Vagina (tissue), 2 donors: ENCODE measurements at regions not wholly inside any gene's neighbourhood (a gene's known extent, or its start where the extent isn't known, plus 50 kb on each side); places are given as distances from the start of the nearest gene placed in this dataset.

Experiments
- POLR2A ChIP-seq, 2 donors: fragments of 450-650 bp; IDR thresholded peaks; one replicate each; pipeline ENCODE4 v1.6.1; 2017; ENCODE audit warnings: antibody characterized with exemption in 2 of 2, mild to moderate bottlenecking in 2 of 2, moderate library complexity in 2 of 2
- POLR2AphosphoS5 ChIP-seq, 2 donors: sonication (generic); formaldehyde crosslinking; IDR thresholded peaks; one replicate each; pipeline ENCODE4 v1.9.0; 2017; ENCODE audit warnings: antibody characterized with exemption in 2 of 2, mild to moderate bottlenecking in 2 of 2, low read depth in 1 of 2; ENCODE audit not compliant: insufficient read depth in 1 of 2
- TF ChIP-seq, protein P1 (sequence below), 3 experiments: fragments of 450-650 bp in 2 of 3; fragments of 200-600 bp in 1 of 3; sonication (generic) in 1 of 3; IDR thresholded peaks; one replicate each; pipeline ENCODE4 v1.5.1; 2017 to 2019; ENCODE audit warnings: antibody characterized with exemption in 3 of 3, mild to moderate bottlenecking in 2 of 3, moderate library complexity in 2 of 3

DNA sequence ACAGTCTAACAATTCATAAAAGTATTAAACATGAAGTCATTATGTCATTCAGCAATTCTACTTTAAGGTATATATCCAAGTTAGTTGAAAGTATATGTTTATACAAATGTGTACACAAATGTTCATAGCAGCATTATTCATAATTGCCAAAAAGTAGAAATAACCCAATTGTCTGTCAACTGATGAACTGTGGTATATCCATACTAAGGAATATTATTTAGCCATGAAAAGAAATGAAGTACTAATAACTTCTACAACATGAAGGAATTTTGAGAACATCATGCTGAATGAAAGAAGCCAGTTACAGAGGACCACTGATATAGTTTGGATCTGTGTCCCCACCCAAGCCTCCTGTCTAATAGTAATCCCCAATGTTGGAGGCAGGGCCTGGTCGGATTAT is 224.3 kb downstream of the SPATA31D1 start:
- TF ChIP-seq, protein P1, sequence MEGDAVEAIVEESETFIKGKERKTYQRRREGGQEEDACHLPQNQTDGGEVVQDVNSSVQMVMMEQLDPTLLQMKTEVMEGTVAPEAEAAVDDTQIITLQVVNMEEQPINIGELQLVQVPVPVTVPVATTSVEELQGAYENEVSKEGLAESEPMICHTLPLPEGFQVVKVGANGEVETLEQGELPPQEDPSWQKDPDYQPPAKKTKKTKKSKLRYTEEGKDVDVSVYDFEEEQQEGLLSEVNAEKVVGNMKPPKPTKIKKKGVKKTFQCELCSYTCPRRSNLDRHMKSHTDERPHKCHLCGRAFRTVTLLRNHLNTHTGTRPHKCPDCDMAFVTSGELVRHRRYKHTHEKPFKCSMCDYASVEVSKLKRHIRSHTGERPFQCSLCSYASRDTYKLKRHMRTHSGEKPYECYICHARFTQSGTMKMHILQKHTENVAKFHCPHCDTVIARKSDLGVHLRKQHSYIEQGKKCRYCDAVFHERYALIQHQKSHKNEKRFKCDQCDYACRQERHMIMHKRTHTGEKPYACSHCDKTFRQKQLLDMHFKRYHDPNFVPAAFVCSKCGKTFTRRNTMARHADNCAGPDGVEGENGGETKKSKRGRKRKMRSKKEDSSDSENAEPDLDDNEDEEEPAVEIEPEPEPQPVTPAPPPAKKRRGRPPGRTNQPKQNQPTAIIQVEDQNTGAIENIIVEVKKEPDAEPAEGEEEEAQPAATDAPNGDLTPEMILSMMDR (IDR thresholded peaks at IDR 0.05) = no peak
- TF ChIP-seq POLR2AphosphoS5 (IDR thresholded peaks at IDR 0.05; ENCODE audit: insufficient read depth in 1 of 2, low read depth in 1 of 2) = no peak
- no peak for TF ChIP-seq POLR2A (IDR thresholded peaks at IDR 0.05)
